ENCODE measurements at regions not wholly inside any gene's neighbourhood (a gene's known extent, or its start where the extent isn't known, plus 50 kb on each side); places are given as distances from the start of the nearest gene placed in this dataset.

DNA sequence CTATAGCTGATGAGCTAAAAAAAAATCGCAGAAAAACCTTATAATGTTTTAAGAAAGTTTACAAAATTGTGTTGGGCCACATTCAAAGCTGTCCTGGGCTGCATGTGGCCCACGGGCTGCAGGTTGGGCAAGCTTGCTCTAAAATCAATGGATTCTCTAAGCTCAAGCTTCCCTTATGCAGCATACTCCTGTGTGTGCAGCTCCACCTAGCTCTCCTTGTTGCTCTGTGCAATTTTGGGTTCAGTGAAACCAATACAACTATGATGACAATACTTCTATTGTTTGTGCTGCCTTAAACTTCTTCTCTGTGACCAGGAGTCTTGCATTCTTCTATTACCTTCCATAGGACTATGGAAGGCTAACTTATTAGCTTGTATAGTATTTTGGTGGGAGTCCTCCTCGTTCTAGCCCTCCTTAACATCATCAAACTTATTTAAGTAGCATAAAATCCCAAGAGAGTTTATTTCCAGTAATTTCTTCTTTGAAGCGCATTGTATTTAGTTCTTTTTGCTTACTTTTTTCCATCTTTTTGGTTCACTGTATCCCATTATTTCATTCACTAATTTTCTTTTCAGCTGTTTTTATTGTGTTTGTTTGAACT is 170.9 kb upstream of the SMIM30 start:
- TF ChIP-seq CTCF (IDR thresholded peaks at IDR 0.05) = no peak
- no peak for TF ChIP-seq RNF2 (IDR thresholded peaks at IDR 0.05; ENCODE audit: borderline replicate concordance, low read depth)
- TF ChIP-seq HMGXB4 (CRISPR knock-in tag; IDR thresholded peaks at IDR 0.05; ENCODE audit: borderline replicate concordance) = no peak
- no peak for TF ChIP-seq RCOR1 (IDR thresholded peaks at IDR 0.05; ENCODE audit: low read depth, low read length)
- TF ChIP-seq CEBPB (IDR thresholded peaks at IDR 0.05) = no peak
- no peak for TF ChIP-seq MAFK (IDR thresholded peaks at IDR 0.05; ENCODE audit: partially characterized antibody)
- no peak for TF ChIP-seq USF2 (IDR thresholded peaks at IDR 0.05)
- TF ChIP-seq REST (IDR thresholded peaks at IDR 0.05) = no peak

Data from A549 (cell line).